ENCODE measurements at regions not wholly inside any gene's neighbourhood (a gene's known extent, or its start where the extent isn't known, plus 50 kb on each side); places are given as distances from the start of the nearest gene placed in this dataset.
"Not testable (repeated sequence)": the region's sequence is repeated elsewhere in the genome, so short reads cannot be mapped to it uniquely, and the experiment has no call there.

GRCh38 chr13:90783273-90783672 is 564.2 kb upstream of the MIR17HG start:
- DNase-seq (ENCODE audit: low read depth in 2 of 2): no peak

DNA sequence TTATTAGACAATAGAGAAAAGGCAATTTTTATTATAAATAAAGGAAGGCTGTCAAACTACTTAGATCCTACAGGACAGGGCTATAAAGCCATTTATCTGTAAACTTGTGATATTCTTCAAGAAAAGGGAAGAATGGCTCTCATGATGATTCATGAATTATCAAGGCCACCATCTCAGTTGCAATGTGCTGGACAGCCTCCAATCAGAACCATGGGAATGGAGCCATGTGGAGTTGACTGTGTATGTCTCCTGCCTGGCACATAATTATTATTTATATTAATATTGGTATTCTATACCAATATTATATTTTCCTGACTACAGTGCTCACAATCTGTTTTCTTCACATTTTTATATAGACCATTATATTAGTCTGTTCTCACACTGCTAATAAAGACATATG is 560.5 kb upstream of the MIR17HG start:
- DNase-seq (ENCODE audit: low read depth in 2 of 2): no peak

DNA sequence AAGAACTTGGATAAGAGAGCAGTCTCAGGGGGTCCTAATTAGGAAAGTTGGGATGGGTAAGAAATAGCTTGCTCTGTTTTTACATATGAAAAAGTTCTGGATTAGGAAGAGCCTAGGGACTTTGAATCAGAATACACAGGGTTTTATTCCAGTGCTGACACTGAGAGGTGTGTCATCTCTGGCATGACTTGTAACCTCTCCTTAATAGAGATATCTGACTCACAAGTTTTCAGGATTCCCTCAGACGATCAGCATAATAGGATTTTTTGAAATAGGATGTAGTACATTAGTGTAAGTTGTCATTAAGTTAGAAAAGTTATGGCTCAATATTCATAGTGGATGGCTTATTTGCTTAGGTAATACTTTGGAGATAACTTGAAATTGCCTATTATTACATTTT is 555.2 kb upstream of the MIR17HG start:
- DNase-seq (ENCODE audit: low read depth in 2 of 2): no peak

- no peak for DNase-seq (ENCODE audit: low read depth in 2 of 2)
These were observed 554.1 kb upstream of the MIR17HG start for GRCh38 chr13:90793261-90793820.

DNA sequence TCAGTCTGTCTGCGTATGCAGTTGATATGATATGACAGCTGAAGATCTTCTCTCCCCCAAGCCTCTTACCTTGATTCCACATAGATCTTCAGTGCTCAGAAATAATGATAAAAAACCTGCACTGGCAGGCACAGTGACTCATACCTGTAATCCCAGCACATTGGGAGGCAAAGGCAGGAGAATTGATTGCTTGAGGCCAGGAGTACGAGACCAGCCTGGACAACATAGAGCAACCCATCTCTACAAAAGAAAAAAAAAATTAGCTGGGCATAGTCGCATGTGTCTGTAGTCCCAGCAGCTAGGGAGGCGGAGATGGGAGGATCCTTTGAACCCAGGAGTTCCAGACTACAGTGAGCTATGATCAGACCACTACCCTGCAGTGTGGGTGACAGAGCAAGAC is 551.0 kb upstream of the MIR17HG start:
- no peak for DNase-seq (ENCODE audit: low read depth in 2 of 2)

- DNase-seq (ENCODE audit: low read depth in 2 of 2): no peak
These were observed 550.2 kb upstream of the MIR17HG start for GRCh38 chr13:90797335-90797734.

DNA sequence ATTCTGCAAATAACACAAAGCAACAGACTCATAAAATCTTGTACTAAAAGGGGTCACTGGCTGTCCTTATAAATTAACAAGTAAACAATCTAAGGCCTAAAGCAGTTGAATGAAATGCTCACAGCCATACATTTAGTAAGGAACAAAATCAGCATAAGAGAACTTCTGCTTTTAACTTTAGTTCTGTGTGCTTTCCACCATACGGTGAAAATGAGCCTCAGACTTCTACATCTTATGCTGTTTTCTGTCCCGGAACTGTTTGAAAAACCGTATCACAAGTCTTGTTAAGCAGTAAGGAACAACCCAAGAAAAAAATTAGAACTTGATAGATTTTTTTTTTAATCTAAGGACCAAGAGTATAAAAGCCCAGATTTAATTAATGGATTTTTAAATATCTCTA is 549.1 kb upstream of the MIR17HG start:
- DNase-seq (ENCODE audit: low read depth in 2 of 2): no peak

- DNase-seq (ENCODE audit: low read depth in 2 of 2): no peak
These were observed 547.3 kb upstream of the MIR17HG start for GRCh38 chr13:90800082-90800746.

GRCh38 chr13:90801621-90802020 is 545.9 kb upstream of the MIR17HG start:
- no peak for DNase-seq (ENCODE audit: low read depth in 2 of 2)

- no peak for DNase-seq (ENCODE audit: low read depth in 2 of 2)
These were observed 544.3 kb upstream of the MIR17HG start for GRCh38 chr13:90803210-90803609.

- DNase-seq (ENCODE audit: low read depth in 2 of 2): no peak
These were observed 541.4 kb upstream of the MIR17HG start for GRCh38 chr13:90806016-90806615.

DNA sequence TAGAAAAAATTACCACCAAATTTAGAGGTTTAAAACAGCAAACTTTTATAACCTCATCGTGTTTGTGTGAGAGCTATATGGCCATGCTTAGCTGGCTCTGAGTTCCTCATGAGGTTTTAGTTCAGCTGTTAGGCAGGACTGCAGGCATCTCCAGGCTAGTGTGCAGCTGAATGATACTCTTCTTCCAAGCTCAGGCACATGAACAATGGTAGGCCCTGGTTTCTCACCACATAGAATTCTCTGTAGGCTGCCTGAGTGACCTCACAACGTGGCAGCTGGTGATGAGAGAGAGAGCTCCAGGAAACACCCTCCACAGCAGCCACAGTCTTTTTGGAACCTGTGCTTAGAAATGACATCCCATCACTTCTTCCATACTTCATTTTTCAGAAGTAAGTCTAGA is 540.6 kb upstream of the MIR17HG start:
- no peak for DNase-seq (ENCODE audit: low read depth in 2 of 2)

DNA sequence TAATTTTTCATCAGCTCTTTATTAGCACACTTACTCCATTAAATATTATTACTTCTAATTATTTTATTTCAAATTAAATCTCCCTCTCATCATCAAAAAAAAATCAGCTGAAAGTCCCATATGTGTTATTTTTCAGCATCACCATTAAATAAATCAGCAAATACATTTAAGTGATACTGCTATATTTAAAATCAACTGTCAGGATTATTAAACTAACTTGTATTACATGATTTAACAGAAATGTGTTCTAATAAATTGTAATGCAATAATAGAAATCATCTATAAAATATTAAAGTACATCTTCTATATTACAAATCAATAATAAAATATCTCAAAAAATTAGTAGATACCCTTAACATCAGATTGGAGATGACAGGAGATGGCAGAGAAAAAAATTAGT is 538.6 kb upstream of the MIR17HG start:
- DNase-seq (ENCODE audit: low read depth in 2 of 2): no peak

DNA sequence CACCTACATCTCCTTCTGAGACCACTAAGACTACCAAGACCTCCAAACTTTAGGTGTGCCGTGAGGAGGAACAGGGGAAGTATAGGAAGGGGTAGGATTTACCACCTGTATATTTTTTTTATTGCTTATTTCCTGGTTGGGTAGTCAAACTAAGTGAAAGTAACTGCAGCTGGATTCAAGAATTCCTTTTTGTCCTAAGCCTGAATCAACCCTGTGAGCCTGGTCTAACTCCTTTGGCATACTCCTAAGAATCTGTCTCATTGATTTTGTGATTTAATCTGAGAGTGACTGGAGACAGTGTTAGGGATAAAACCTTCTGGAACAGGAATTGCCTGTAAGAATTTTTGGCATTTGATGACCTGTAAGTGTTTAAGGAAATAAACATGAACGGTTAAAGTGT is 523.5 kb upstream of the MIR17HG start:
- DNase-seq (ENCODE audit: low read depth in 2 of 2): no peak

DNA sequence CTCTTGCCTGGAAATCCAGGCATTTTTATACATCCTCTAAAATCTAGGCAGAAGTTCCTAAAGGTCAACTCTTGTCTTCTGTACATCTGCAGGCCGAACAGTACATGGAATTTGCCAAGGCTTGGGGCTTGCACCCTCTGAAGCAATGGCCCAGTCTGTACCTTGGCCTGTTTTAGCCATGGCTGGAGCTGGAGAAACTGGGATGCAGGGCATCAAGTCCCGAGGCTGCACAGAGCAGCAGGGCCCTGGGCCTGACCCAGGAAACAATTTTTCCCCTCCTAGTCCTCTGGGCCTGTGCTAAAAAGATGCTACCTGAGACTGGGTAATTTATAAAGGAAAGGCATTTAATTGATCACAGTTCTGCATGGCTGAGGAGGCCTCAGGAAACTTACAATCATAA is 520.8 kb upstream of the MIR17HG start:
- DNase-seq (ENCODE audit: low read depth in 2 of 2): no peak

DNA sequence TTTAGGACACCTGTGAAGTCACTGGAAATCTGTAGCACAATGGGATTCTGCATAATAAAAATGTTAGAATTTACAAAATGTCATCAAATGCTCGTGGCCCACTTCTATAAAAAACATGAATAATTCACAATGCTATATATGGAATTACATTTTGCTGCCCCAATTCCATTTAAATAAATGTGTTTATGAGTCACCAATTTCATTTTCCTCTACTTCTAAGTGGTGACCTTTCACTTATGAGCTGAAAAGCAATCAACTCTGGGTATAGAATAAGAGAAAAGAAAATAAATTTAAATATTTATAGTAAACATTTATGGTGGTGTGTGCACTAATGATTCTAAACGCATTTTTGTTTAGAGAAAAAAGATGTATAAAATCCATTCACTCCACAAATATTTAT is 516.7 kb upstream of the MIR17HG start:
- DNase-seq (ENCODE audit: low read depth in 2 of 2): no peak

- DNase-seq (ENCODE audit: low read depth in 2 of 2): no peak
These were observed 513.5 kb upstream of the MIR17HG start for GRCh38 chr13:90833951-90834350.

- DNase-seq (ENCODE audit: low read depth in 2 of 2): no peak
These were observed 512.8 kb upstream of the MIR17HG start for GRCh38 chr13:90834700-90835099.

GRCh38 chr13:90835826-90836225 is 511.7 kb upstream of the MIR17HG start:
- no peak for DNase-seq (ENCODE audit: low read depth in 2 of 2)

DNA sequence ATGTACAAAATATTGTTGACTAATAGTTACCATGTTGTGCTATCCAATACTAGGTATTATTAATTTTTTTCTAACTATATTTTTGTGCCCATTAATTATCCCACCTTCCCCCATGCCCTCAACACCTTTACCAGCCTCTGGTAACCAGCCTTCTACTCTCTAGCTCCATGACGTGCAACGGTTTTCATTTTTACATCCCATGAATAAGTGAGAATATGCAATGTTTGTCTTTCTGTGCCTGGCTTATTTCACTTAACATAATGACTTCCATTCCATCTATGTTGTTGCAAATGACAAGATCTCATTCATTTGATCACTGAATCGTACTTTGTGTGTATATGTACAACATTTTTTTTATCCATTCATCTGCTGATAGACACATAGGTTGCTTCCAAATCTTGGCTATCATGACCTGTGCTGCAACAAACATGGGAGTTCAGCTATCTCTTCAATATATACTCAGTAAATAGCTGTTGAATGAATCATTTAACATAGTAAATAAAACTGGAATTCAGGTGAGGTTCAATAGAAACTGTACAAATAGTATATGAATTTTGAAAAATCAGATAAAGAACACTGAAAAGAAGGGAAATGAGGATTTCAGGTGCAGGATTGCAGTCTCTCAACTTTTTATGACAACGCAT is 509.0 kb upstream of the MIR17HG start:
- no peak for DNase-seq (ENCODE audit: low read depth in 2 of 2)

DNA sequence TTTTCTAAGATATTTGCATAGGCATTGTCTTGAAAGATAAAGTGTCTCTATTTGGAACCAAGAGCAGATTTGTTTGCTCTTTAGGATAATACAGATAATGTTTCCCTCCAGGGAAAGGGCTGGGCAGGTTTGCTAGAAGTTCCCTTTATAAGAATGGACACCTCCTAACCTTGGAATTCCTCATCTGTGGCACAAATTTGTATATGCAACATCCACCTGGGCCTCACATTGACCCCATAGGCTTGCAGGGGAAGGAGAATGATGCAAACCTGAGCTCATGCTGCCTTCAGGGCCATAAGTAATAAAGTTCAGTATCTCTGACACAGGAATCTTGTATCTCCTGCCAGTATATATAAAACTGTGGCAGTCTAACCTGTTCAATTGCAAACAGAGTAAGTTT is 508.4 kb upstream of the MIR17HG start:
- DNase-seq (ENCODE audit: low read depth in 2 of 2): no peak

DNA sequence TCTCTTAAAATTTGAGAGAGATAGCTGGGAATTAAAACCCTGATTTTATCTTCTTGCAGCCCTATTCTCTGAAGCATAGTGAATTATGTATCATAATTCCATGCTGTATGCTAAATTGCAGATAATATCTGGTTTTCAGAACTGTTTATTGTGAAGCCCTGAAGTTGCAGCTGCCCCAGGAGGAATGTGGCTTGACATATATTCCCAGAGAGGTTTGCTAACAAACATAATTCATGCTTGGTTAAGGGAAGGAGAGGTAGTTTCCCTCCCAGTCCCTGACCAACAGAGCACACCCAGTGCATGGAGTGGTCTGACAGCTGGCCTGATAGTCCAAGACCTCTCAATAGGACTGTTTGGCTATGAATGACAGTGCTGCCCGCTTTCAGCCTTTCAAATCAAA is 500.6 kb upstream of the MIR17HG start:
- DNase-seq (ENCODE audit: low read depth in 2 of 2): no peak

DNA sequence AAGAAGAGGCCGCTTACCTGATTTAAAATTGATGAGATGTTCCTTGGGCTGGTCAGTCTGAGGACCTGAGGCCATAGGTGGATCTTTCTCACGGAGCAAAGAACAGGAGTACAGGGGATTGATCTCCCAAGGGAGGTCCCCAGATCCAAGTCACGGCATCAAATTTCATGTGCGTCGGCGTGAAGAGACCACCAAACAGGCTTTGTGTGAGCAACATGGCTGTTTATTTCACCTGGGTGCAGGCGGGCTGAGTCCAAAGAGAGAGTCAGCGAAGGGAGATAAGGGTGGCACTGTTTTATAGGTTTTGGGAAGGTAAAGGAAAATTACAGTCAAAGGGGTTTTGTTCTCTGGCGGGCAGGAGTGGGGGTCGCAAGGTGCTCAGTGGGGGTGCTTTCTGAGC is 493.8 kb upstream of the MIR17HG start:
- not testable (repeated sequence) for DNase-seq (ENCODE audit: low read depth in 2 of 2)

All from fibroblast of skin of left quadriceps (primary cell).